Brain microvascular endothelial cell (primary cell): ENCODE measurements at regions not wholly inside any gene's neighbourhood (a gene's known extent, or its start where the extent isn't known, plus 50 kb on each side); places are given as distances from the start of the nearest gene placed in this dataset.

Experiments used
- DNase-seq: peaks from one replicate; pipeline ENCODE4 v3.0.0-alpha.2; 2020
- H3K27ac ChIP-seq: fragments of 250-450 bp; sonication (Bioruptor Pico); 2 replicates; pipeline ENCODE4 v1.5.1; 2020; ENCODE audit warnings: mild to moderate bottlenecking, moderate library complexity
- H3K27me3 ChIP-seq: fragments of 250-450 bp; sonication (Bioruptor Pico); replicated peaks from 2 replicates; pipeline ENCODE4 v1.5.1; 2020; ENCODE audit warnings: mild to moderate bottlenecking
- H3K36me3 ChIP-seq: fragments of 250-450 bp; sonication (Bioruptor Pico); replicated peaks from 2 replicates; pipeline ENCODE4 v1.5.1; 2020; ENCODE audit warnings: mild to moderate bottlenecking
- H3K4me3 ChIP-seq: 2 replicates; pipeline ENCODE4 v1.5.1; 2011; ENCODE audit warnings: low read depth, mild to moderate bottlenecking, control low read depth, low read length, moderate library complexity
- in situ Hi-C: cut with HindIII; loops from 2 replicates; pipeline ENCODE4 v1.10.0; 2017; ENCODE audit warnings: low sequenced_read_pairs, low pct_ligation_motif_present
- TF ChIP-seq, protein P1 (sequence below): IDR thresholded peaks from 2 replicates; pipeline ENCODE4 v1.5.1; 2011; ENCODE audit warnings: low read depth, mild to moderate bottlenecking, moderate library complexity, low read length, control low read depth, inconsistent platforms; ENCODE audit errors: missing control alignments

DNA sequence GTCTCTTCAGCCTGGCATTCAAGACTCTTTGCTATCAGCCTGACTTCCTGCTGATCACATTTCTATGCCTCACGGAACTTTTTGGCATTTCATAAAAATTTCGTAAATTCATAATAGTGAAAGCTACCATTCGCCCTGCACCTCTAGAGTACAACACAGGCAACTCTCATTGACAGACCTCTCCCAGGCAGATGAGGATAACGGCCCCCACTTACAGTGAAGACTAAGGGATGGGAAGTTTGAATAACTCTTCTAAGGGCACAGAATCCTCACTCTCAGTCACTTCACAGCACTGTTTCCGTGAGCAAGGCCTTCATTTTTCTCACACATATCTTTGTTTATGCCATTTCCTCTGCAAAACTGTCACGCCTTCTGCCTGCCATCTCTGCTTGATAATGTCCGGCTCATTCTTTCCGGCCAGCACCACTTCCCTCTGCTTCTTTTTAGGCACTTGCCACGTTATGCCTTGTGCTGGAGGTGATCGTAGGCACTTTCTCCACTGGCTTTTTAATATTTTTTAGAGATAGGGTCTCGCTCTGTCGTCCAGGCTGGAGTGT, 224.1 kb upstream of the HES1 start:
- in situ Hi-C loops: no loop called here
- Histone ChIP-seq H3K27ac (no peak overlapping the region), H3K36me3 (no peaks in the 10 kb centered on the region), H3K4me3 (no peak overlapping the region), H3K27me3 (peaks cover 26% of the 10 kb centered on the region)
- TF ChIP-seq, protein P1, sequence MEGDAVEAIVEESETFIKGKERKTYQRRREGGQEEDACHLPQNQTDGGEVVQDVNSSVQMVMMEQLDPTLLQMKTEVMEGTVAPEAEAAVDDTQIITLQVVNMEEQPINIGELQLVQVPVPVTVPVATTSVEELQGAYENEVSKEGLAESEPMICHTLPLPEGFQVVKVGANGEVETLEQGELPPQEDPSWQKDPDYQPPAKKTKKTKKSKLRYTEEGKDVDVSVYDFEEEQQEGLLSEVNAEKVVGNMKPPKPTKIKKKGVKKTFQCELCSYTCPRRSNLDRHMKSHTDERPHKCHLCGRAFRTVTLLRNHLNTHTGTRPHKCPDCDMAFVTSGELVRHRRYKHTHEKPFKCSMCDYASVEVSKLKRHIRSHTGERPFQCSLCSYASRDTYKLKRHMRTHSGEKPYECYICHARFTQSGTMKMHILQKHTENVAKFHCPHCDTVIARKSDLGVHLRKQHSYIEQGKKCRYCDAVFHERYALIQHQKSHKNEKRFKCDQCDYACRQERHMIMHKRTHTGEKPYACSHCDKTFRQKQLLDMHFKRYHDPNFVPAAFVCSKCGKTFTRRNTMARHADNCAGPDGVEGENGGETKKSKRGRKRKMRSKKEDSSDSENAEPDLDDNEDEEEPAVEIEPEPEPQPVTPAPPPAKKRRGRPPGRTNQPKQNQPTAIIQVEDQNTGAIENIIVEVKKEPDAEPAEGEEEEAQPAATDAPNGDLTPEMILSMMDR: no peak
- no peak for DNase-seq

DNA sequence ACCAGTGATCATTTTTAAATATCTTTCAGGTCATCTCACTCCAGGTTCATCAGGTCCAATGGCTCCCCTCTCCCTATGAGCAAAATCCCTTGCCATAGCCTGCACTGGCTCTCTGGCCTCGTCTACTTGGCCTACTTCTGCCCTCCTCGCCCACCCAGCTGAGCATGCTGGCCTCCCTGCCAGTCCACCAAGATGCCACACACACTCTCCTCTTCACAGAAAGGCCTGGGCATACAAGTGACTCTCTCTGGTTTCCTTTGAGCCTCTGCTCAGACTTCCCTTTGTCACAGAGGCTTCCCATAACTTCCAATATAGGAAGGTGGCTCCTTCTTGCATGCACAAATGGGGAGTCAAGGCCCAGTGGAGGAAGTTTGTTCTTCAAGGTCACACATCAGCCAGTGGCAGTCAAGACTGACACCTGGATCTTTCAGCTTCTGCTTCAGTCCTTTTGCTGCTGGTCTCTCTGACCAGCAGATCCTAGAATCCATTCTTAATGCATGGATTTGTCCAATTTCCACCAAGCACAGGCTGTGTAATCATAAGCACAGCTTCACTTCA, 223.2 kb upstream of the HES1 start:
- in situ Hi-C loops: no loop called here
- Histone ChIP-seq H3K27me3 (peaks cover 26% of the 10 kb centered on the region), H3K4me3 (no peak overlapping the region), H3K27ac (no peak overlapping the region), H3K36me3 (no peaks in the 10 kb centered on the region)
- DNase-seq: no peak
- TF ChIP-seq, protein P1: no peak

DNA sequence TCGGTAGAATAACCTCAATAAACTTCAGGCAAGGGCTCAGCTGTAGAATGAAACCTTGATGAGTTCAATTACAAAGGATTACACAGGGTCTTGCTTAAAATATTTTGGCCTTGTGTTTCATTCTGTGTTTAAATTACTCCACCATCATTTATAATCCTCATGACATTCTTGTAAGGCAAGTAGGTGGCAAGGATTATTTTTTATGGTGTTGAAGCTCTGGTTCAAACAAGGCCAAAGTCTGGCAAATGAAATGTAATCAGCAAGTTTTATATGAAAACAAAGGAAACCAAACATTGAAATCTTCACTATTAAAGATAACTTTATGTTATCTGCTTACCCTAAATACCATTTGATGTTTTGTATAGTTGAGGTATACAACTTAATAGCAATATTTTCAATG, 221.3 kb upstream of the HES1 start:
- Histone ChIP-seq H3K36me3 (no peaks in the 10 kb centered on the region), H3K27me3 (peaks cover 19% of the 10 kb centered on the region), H3K4me3 (no peak overlapping the region), H3K27ac (no peak overlapping the region)
- in situ Hi-C loops: no loop called here
- TF ChIP-seq, protein P1: no peak
- no peak for DNase-seq

DNA sequence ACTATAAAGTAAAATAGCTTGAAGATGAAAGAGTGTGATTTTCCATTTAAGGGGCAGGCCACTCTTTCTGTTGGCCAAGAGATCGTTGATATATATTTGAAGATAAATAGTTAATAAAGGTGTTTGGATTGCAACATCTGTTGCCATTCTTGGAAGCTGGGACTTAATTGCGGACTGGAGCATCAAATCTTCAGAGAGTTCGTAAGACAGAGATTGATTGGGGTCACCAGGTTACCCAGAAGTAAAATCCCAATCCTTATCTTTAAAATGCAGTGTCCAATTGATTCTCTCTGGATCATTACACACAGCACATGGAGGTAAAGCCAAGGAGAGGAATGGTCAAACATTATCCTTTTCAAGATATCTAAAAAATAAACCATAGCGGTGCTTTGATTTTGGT, 220.8 kb upstream of the HES1 start:
- no peak for DNase-seq
- peaks cover 19% of the 10 kb centered on the region for H3K27me3 ChIP-seq
- H3K36me3 ChIP-seq: no peaks in the 10 kb centered on the region
- H3K27ac ChIP-seq: no peak overlapping the region
- TF ChIP-seq, protein P1: no peak
- in situ Hi-C loops: no loop called here
- H3K4me3 ChIP-seq: no peak overlapping the region

DNA sequence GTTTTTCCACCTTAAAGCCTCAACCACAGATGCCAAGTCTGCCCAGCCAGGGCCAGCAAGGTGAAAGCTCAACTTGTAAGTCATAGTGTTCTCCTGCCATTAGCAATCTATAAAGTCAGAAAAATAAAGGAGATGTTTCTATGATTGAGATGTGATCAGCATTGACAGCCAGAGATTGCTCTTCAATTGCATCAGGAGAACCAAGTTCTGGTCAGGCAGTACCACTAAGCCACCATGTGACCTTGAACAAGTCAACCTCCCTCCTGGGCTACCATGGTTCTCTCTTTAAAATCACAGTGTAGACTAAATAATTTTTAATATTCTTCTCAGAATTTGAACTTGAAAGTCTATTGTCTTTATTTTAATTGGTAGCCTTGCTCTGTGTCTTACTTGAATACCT, 220.3 kb upstream of the HES1 start:
- TF ChIP-seq, protein P1: no peak
- H3K27ac ChIP-seq: no peak overlapping the region
- in situ Hi-C loops: no loop called here
- no peak overlapping the region for H3K4me3 ChIP-seq
- DNase-seq: no peak
- peaks cover 19% of the 10 kb centered on the region for H3K27me3 ChIP-seq
- no peaks in the 10 kb centered on the region for H3K36me3 ChIP-seq

DNA sequence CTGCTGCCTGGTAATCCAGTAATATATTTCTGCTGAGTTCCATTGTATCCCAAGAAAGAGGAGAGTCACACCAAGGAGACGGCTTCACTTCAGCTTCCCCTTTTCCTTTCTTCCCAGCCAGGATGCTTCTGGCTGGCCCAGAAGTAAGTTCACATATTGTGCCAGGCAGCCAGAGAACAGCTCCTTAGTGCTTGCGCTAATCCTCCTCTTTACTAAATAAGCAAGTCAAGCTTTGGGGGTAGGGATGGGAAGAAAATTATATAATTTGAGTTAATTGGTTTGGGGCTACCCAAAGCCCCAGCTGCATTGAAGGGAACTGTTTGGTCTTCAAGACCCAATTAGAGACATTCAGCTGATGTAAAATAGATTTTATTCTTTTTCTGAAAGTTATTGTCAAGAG, 218.8 kb upstream of the HES1 start:
- in situ Hi-C loops: no loop called here
- H3K36me3 ChIP-seq: no peaks in the 10 kb centered on the region
- no peak for DNase-seq
- H3K27me3 ChIP-seq: peaks cover 17% of the 10 kb centered on the region
- TF ChIP-seq, protein P1: no peak
- no peak overlapping the region for H3K27ac ChIP-seq
- no peak overlapping the region for H3K4me3 ChIP-seq
